ENCODE measurements at regions not wholly inside any gene's neighbourhood (a gene's known extent, or its start where the extent isn't known, plus 50 kb on each side); places are given as distances from the start of the nearest gene placed in this dataset.

GRCh38 chr13:81020010-81020409 is 679.1 kb upstream of the SPRY2 start:
- TF ChIP-seq POLR2A (IDR thresholded peaks at IDR 0.05): no peak
- TF ChIP-seq CTCF (IDR thresholded peaks at IDR 0.05): no peak
